NB4 (cell line): ENCODE measurements at regions not wholly inside any gene's neighbourhood (a gene's known extent, or its start where the extent isn't known, plus 50 kb on each side); places are given as distances from the start of the nearest gene placed in this dataset.

ENCODE experiments used
- CTCF ChIP-seq: IDR thresholded peaks from one replicate; pipeline ENCODE4 v1.5.1; 2012; ENCODE audit warnings: low read depth, low read length
- MYC ChIP-seq: IDR thresholded peaks from 2 replicates; pipeline ENCODE4 v1.6.1; 2011; ENCODE audit warnings: low read depth, low read length
- POLR2A ChIP-seq: IDR thresholded peaks from 2 replicates; pipeline ENCODE4 v1.6.1; 2011; ENCODE audit warnings: mild to moderate bottlenecking; ENCODE audit not compliant: insufficient read length; ENCODE audit errors: extremely low read depth
- TF ChIP-seq, protein P1 (sequence below): IDR thresholded peaks from 2 replicates; pipeline ENCODE4 v1.6.1; 2011; ENCODE audit warnings: low read depth, low read length

- TF ChIP-seq POLR2A (no peak), CTCF (no peak), MYC (no peak)
- TF ChIP-seq, protein P1, sequence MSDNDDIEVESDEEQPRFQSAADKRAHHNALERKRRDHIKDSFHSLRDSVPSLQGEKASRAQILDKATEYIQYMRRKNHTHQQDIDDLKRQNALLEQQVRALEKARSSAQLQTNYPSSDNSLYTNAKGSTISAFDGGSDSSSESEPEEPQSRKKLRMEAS: no peak
These were observed 120.9 kb upstream of the PKDCC start for GRCh38 chr2:41926614-41927580.
